Ascending aorta (tissue), 2 donors: ENCODE measurements at regions not wholly inside any gene's neighbourhood (a gene's known extent, or its start where the extent isn't known, plus 50 kb on each side); places are given as distances from the start of the nearest gene placed in this dataset.

ENCODE experiments used
- DNase-seq, 2 donors: peaks; one replicate each; pipeline ENCODE4 v3.0.0-alpha.2; 2019; ENCODE audit warnings: low spot score in 2 of 2
- H3K27ac ChIP-seq, 2 donors: fragments of 200-600 bp; sonication (generic); one replicate each; pipeline ENCODE4 v1.5.1; 2016 to 2017; ENCODE audit warnings: mild to moderate bottlenecking in 1 of 2
- H3K27me3 ChIP-seq: fragments of 200-600 bp; sonication (generic); one replicate; pipeline ENCODE4 v1.5.1; 2017
- H3K36me3 ChIP-seq, 2 donors: fragments of 200-600 bp; sonication (generic); one replicate each; pipeline ENCODE4 v1.5.1; 2016
- H3K4me1 ChIP-seq, 2 donors: fragments of 200-600 bp; sonication (generic); one replicate each; pipeline ENCODE4 v1.5.1; 2016 to 2017; ENCODE audit warnings: mild to moderate bottlenecking in 1 of 2
- H3K4me3 ChIP-seq, 2 donors: fragments of 200-600 bp; sonication (generic); one replicate each; pipeline ENCODE4 v1.5.1; 2016 to 2017; ENCODE audit warnings: mild to moderate bottlenecking in 1 of 2
- H3K9me3 ChIP-seq, 2 donors: fragments of 200-600 bp; sonication (generic); one replicate each; pipeline ENCODE4 v1.5.1; 2016
- CTCF ChIP-seq, 3 experiments: fragments of 200-600 bp in 2 of 3; fragments of 450-650 bp in 1 of 3; sonication (generic) in 2 of 3; IDR thresholded peaks; one replicate each; pipeline ENCODE4 v1.5.1; 2016 to 2019; ENCODE audit warnings: antibody characterized with exemption in 3 of 3, mild to moderate bottlenecking in 1 of 3, moderate library complexity in 1 of 3
- intact Hi-C: fragments of 100-400 bp; cut with DNase I; formaldehyde crosslinking; loops from one replicate; pipeline ENCODE4 v1.15.1; 2023

- DNase-seq: no peak
Measured at GRCh38 chr1:97004743-97005142, 283.2 kb downstream of the PTBP2 start.

GRCh38 chr1:97006044-97006661, 284.6 kb downstream of the PTBP2 start:
- Histone ChIP-seq H3K27ac (no peak overlapping the region), H3K9me3 (no peaks in the 10 kb centered on the region), H3K27me3 (no peaks in the 10 kb centered on the region), H3K4me1 (no peaks in the 10 kb centered on the region), H3K4me3 (no peak overlapping the region), H3K36me3 (no peaks in the 10 kb centered on the region)
- intact Hi-C loops: no loop called here
- no peak for TF ChIP-seq CTCF (IDR thresholded peaks at IDR 0.05)
- DNase-seq: no peak

More at GRCh38 chr1:97004743-97005142, 283.2 kb downstream of the PTBP2 start:
- no peak for TF ChIP-seq CTCF (IDR thresholded peaks at IDR 0.05)
- no peaks in the 10 kb centered on the region for H3K4me1 ChIP-seq
- H3K4me3 ChIP-seq: no peak overlapping the region
- no peaks in the 10 kb centered on the region for H3K36me3 ChIP-seq
- no peaks in the 10 kb centered on the region for H3K27me3 ChIP-seq
- no peak overlapping the region for H3K27ac ChIP-seq
- intact Hi-C loops: no loop called here
- H3K9me3 ChIP-seq: no peaks in the 10 kb centered on the region

- intact Hi-C loops: no loop called here
- H3K4me1 ChIP-seq: no peaks in the 10 kb centered on the region
Measured at GRCh38 chr1:97007840-97008604, 286.4 kb downstream of the PTBP2 start.

GRCh38 chr1:97010566-97011264, 289.1 kb downstream of the PTBP2 start:
- TF ChIP-seq CTCF (IDR thresholded peaks at IDR 0.05): no peak
- H3K9me3 ChIP-seq: no peaks in the 10 kb centered on the region
- no peaks in the 10 kb centered on the region for H3K27me3 ChIP-seq
- H3K36me3 ChIP-seq: no peaks in the 10 kb centered on the region
- no peak overlapping the region for H3K4me3 ChIP-seq
- no peak for DNase-seq
- H3K27ac ChIP-seq: no peak overlapping the region
- H3K4me1 ChIP-seq: no peaks in the 10 kb centered on the region
- intact Hi-C loops: no loop called here

More at GRCh38 chr1:97007840-97008604, 286.4 kb downstream of the PTBP2 start:
- H3K36me3 ChIP-seq: no peaks in the 10 kb centered on the region
- H3K4me3 ChIP-seq: no peak overlapping the region
- no peaks in the 10 kb centered on the region for H3K9me3 ChIP-seq
- DNase-seq: no peak
- TF ChIP-seq CTCF (IDR thresholded peaks at IDR 0.05): no peak
- no peaks in the 10 kb centered on the region for H3K27me3 ChIP-seq
- H3K27ac ChIP-seq: no peak overlapping the region

GRCh38 chr1:97013136-97013535, 291.6 kb downstream of the PTBP2 start:
- Histone ChIP-seq H3K36me3 (no peaks in the 10 kb centered on the region), H3K4me1 (no peaks in the 10 kb centered on the region), H3K4me3 (no peak overlapping the region), H3K27me3 (no peaks in the 10 kb centered on the region), H3K27ac (no peak overlapping the region), H3K9me3 (no peaks in the 10 kb centered on the region)
- no peak for TF ChIP-seq CTCF (IDR thresholded peaks at IDR 0.05)
- intact Hi-C loops: no loop called here
- no peak for DNase-seq
